ENCODE measurements at regions not wholly inside any gene's neighbourhood (a gene's known extent, or its start where the extent isn't known, plus 50 kb on each side); places are given as distances from the start of the nearest gene placed in this dataset.
"Not testable (repeated sequence)": the region's sequence is repeated elsewhere in the genome, so short reads cannot be mapped to it uniquely, and the experiment has no call there.

DNA sequence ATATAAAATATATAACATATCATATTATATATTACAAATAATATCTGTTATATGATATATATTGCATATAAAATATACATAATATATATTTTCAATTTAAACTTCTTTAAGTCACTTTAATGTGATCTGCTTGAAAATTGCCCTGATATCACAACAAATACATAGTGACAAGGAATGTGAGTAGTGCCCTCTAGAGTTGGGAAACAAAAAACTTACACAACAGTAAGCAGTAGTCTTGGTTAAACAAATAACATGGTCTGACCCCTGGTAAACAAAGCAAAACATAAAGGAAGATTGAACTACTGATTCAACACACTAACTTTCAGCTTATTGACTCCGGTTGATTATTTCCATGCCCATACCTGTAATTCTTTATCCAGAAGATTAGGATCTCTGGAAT lies 188.3 kb upstream of the NMUR2 start:
- DNase-seq (ENCODE audit: low read depth, low spot score), result no peak
- Histone ChIP-seq H3K4me3 (ENCODE audit: low read depth, low read length) (no peak overlapping the region), H3K27me3 (ENCODE audit: control insufficient read depth, insufficient read depth, low read length) (no peaks in the 10 kb centered on the region), H3K9me3 (ENCODE audit: control insufficient read depth, insufficient read depth, low read length) (no peaks in the 10 kb centered on the region), H3K27ac (ENCODE audit: low read depth, low read length) (no peak overlapping the region)
- CTCF ChIA-PET, result no interaction called here
- TF ChIP-seq, protein P1, sequence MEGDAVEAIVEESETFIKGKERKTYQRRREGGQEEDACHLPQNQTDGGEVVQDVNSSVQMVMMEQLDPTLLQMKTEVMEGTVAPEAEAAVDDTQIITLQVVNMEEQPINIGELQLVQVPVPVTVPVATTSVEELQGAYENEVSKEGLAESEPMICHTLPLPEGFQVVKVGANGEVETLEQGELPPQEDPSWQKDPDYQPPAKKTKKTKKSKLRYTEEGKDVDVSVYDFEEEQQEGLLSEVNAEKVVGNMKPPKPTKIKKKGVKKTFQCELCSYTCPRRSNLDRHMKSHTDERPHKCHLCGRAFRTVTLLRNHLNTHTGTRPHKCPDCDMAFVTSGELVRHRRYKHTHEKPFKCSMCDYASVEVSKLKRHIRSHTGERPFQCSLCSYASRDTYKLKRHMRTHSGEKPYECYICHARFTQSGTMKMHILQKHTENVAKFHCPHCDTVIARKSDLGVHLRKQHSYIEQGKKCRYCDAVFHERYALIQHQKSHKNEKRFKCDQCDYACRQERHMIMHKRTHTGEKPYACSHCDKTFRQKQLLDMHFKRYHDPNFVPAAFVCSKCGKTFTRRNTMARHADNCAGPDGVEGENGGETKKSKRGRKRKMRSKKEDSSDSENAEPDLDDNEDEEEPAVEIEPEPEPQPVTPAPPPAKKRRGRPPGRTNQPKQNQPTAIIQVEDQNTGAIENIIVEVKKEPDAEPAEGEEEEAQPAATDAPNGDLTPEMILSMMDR (IDR thresholded peaks at IDR 0.05; ENCODE audit: low read depth, low read length), result no peak
- POLR2A ChIA-PET, result no interaction called here

DNA sequence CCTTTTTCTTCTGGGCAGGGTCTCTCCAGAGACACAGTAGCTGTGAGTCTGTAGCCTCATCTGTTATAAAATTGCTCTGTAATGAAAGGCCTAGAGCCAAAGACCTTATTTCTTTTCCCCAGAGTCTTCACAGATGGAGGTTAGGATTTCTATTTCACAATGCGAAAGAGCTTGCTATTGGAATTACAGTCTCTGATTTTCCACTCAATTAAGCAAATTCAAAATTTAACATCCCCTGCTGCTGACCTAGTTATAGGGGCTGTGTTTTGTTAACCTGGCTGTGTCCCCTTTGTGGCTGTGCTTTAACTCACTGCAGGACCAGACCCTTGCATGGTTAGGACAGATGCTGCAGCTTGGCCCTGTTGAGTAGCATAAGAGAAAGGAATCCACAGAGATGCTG lies 190.3 kb upstream of the NMUR2 start:
- Histone ChIP-seq H3K27me3 (ENCODE audit: control insufficient read depth, insufficient read depth, low read length) (no peaks in the 10 kb centered on the region), H3K4me3 (ENCODE audit: low read depth, low read length) (no peak overlapping the region), H3K27ac (ENCODE audit: low read depth, low read length) (no peak overlapping the region), H3K9me3 (ENCODE audit: control insufficient read depth, insufficient read depth, low read length) (no peaks in the 10 kb centered on the region)
- DNase-seq (ENCODE audit: low read depth, low spot score), result no peak
- TF ChIP-seq, protein P1 (IDR thresholded peaks at IDR 0.05; ENCODE audit: low read depth, low read length), result no peak
- ChIA-PET POLR2A (no interaction called here), CTCF (no interaction called here)

DNA sequence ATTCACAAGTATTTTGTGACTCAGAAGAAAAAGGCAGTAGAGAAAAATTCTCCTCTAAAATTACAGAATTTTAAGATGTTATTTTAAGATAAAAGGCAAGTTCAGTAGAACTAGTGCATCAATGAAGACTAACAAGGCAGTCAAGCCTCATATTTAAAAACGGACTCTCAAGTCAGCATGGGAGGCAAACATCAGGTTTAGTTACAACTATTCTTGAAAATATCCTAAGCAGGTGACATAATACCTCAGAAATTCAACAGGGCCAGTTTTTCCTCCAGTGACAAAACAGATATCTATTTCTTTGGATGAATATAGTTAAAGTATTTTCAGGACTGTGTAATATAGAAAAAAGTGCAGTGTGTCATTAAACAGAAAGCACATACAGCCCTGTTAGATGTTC lies 194.0 kb upstream of the NMUR2 start:
- TF ChIP-seq, protein P1 (IDR thresholded peaks at IDR 0.05; ENCODE audit: low read depth, low read length), result no peak
- Histone ChIP-seq H3K27me3 (ENCODE audit: control insufficient read depth, insufficient read depth, low read length) (no peaks in the 10 kb centered on the region), H3K4me3 (ENCODE audit: low read depth, low read length) (no peak overlapping the region), H3K27ac (ENCODE audit: low read depth, low read length) (no peak overlapping the region), H3K9me3 (ENCODE audit: control insufficient read depth, insufficient read depth, low read length) (no peaks in the 10 kb centered on the region)
- no peak for DNase-seq (ENCODE audit: low read depth, low spot score)
- ChIA-PET POLR2A (no interaction called here), CTCF (no interaction called here)

DNA sequence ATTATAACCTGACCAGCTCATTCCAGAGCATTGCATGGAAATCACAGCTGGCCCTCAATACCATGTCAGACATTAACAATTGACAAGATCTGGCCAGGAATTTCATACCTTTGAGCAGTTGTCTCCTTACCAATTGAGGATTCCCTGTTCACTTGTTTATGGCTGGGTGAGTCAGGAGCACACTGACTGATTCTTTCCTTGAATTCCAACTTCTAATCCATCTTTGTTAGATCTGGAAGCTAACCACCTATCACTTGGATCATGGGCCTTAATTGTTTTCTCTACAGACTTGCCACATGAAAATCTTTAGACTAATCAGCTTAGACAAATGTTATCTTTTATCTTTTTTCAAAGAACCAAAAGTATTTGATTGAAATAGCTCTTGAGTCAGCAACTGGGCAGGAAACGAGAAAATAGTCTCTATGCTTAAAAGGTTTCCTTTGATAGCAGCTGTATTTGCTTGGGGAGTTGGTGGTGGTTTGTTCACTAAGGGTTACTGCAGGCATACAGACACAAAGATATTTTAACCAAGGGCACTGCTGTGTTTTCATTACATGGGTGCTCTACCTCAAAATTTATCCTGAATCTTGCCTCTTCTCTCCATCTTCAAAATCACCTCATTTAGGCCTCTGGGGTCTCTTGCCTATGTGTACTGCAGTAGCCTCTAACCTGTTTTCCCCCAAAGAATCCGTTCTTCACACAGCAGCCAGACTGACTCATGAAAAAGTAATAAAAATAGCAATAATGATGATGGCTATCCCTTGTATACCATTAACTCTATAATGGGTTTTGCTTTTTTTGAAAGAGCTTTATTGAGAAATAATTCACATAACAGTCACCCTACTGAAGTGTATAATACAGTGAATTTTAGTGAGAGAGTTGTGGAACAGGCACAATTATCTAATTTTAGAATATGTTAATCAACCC lies 197.0 kb upstream of the NMUR2 start:
- DNase-seq (ENCODE audit: low read depth, low spot score), result no peak
- ChIA-PET POLR2A (no interaction called here), CTCF (no interaction called here)
- Histone ChIP-seq H3K27me3 (ENCODE audit: control insufficient read depth, insufficient read depth, low read length) (no peaks in the 10 kb centered on the region), H3K4me3 (ENCODE audit: low read depth, low read length) (no peak overlapping the region), H3K27ac (ENCODE audit: low read depth, low read length) (no peak overlapping the region), H3K9me3 (ENCODE audit: control insufficient read depth, insufficient read depth, low read length) (no peaks in the 10 kb centered on the region)
- TF ChIP-seq, protein P1 (IDR thresholded peaks at IDR 0.05; ENCODE audit: low read depth, low read length), result no peak

DNA sequence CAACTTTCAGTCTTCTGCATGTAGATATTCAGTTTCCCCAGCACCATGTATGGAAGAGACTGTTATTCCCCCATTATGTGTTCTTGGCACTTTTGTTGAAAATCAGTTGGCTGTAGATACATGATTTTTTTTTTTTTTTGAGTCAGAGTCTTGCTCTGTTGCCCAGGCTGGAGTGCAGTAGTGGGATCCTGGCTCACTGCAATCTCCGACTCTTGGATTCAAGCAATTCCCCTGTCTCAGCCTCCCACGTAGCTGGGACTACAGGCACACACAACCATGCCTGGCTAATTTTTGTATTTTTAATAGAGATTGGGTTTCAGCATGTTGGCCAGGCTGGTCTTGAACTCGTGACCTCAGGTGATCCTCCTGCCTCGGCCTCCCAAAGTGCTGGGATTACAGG lies 201.0 kb upstream of the NMUR2 start:
- POLR2A ChIA-PET; H3K9me3 ChIP-seq (ENCODE audit: control insufficient read depth, insufficient read depth, low read length); CTCF ChIA-PET; H3K27ac ChIP-seq (ENCODE audit: low read depth, low read length); DNase-seq (ENCODE audit: low read depth, low spot score); H3K27me3 ChIP-seq (ENCODE audit: control insufficient read depth, insufficient read depth, low read length); H3K4me3 ChIP-seq (ENCODE audit: low read depth, low read length): not testable (repeated sequence)
